Tibial nerve (tissue), 4 donors: ENCODE measurements at regions not wholly inside any gene's neighbourhood (a gene's known extent, or its start where the extent isn't known, plus 50 kb on each side); places are given as distances from the start of the nearest gene placed in this dataset.

ENCODE experiments used
- EP300 ChIP-seq, 2 donors: sonication (generic); formaldehyde crosslinking; IDR thresholded peaks; one replicate each; pipeline ENCODE4 v1.6.1; 2017; ENCODE audit warnings: antibody characterized with exemption in 2 of 2, mild to moderate bottlenecking in 1 of 2
- POLR2A ChIP-seq, 2 donors: fragments of 450-650 bp; IDR thresholded peaks; one replicate each; pipeline ENCODE4 v1.6.1; 2017; ENCODE audit warnings: antibody characterized with exemption in 2 of 2, mild to moderate bottlenecking in 2 of 2, moderate library complexity in 2 of 2
- TF ChIP-seq, protein P1 (sequence below), 5 experiments: fragments of 200-600 bp in 3 of 5; fragments of 450-650 bp in 2 of 5; sonication (generic) in 3 of 5; IDR thresholded peaks; one replicate each; pipeline ENCODE4 v1.5.1; 2016 to 2019; ENCODE audit warnings: antibody characterized with exemption in 5 of 5, mild to moderate bottlenecking in 3 of 5, moderate library complexity in 2 of 5

GRCh38 chr5:91741764-91742505 lies 358.8 kb upstream of the ARRDC3 start:
- TF ChIP-seq EP300 (IDR thresholded peaks at IDR 0.05) (no peak), POLR2A (IDR thresholded peaks at IDR 0.05) (no peak)
- TF ChIP-seq, protein P1, sequence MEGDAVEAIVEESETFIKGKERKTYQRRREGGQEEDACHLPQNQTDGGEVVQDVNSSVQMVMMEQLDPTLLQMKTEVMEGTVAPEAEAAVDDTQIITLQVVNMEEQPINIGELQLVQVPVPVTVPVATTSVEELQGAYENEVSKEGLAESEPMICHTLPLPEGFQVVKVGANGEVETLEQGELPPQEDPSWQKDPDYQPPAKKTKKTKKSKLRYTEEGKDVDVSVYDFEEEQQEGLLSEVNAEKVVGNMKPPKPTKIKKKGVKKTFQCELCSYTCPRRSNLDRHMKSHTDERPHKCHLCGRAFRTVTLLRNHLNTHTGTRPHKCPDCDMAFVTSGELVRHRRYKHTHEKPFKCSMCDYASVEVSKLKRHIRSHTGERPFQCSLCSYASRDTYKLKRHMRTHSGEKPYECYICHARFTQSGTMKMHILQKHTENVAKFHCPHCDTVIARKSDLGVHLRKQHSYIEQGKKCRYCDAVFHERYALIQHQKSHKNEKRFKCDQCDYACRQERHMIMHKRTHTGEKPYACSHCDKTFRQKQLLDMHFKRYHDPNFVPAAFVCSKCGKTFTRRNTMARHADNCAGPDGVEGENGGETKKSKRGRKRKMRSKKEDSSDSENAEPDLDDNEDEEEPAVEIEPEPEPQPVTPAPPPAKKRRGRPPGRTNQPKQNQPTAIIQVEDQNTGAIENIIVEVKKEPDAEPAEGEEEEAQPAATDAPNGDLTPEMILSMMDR (IDR thresholded peaks at IDR 0.05): no peak
